ENCODE measurements at regions not wholly inside any gene's neighbourhood (a gene's known extent, or its start where the extent isn't known, plus 50 kb on each side); places are given as distances from the start of the nearest gene placed in this dataset.

DNA sequence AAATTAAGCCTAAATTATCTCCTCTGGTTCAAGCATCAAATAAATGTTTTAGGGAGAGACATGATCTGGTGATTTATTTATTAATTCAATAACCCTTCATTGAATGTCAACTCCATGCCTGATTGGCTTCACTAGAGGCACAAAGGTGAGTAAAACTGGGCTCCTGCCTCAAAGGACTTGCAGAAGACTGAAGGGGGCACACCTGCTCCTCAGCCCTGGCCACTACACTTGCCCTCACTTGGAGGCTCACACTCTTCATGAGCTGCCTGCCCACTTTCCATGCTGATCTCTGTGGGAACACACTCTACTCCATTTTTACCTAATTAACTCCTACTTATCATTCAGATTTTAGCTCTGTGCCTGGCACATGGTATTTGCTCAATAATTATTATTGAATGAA is 84.4 kb upstream of the KCNMB2 start:
- TF ChIP-seq, protein P1, sequence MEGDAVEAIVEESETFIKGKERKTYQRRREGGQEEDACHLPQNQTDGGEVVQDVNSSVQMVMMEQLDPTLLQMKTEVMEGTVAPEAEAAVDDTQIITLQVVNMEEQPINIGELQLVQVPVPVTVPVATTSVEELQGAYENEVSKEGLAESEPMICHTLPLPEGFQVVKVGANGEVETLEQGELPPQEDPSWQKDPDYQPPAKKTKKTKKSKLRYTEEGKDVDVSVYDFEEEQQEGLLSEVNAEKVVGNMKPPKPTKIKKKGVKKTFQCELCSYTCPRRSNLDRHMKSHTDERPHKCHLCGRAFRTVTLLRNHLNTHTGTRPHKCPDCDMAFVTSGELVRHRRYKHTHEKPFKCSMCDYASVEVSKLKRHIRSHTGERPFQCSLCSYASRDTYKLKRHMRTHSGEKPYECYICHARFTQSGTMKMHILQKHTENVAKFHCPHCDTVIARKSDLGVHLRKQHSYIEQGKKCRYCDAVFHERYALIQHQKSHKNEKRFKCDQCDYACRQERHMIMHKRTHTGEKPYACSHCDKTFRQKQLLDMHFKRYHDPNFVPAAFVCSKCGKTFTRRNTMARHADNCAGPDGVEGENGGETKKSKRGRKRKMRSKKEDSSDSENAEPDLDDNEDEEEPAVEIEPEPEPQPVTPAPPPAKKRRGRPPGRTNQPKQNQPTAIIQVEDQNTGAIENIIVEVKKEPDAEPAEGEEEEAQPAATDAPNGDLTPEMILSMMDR (conservative IDR thresholded peaks at IDR 0.05; ENCODE audit: low read depth, low read length), result no peak
- TF ChIP-seq EZH2 (IDR thresholded peaks at IDR 0.05; ENCODE audit: borderline replicate concordance, low read depth, low read length, poor library complexity, severe bottlenecking), result no peak

All from A673 (cell line).